ENCODE measurements at regions not wholly inside any gene's neighbourhood (a gene's known extent, or its start where the extent isn't known, plus 50 kb on each side); places are given as distances from the start of the nearest gene placed in this dataset.
"Not testable (repeated sequence)": the region's sequence is repeated elsewhere in the genome, so short reads cannot be mapped to it uniquely, and the experiment has no call there.

- DNase-seq: no peak
Observed at GRCh38 chr2:84033347-84033974, 425.6 kb downstream of the SUCLG1 start.

- no peak for DNase-seq
Observed at GRCh38 chr2:84031312-84032050, 427.6 kb downstream of the SUCLG1 start.

DNA sequence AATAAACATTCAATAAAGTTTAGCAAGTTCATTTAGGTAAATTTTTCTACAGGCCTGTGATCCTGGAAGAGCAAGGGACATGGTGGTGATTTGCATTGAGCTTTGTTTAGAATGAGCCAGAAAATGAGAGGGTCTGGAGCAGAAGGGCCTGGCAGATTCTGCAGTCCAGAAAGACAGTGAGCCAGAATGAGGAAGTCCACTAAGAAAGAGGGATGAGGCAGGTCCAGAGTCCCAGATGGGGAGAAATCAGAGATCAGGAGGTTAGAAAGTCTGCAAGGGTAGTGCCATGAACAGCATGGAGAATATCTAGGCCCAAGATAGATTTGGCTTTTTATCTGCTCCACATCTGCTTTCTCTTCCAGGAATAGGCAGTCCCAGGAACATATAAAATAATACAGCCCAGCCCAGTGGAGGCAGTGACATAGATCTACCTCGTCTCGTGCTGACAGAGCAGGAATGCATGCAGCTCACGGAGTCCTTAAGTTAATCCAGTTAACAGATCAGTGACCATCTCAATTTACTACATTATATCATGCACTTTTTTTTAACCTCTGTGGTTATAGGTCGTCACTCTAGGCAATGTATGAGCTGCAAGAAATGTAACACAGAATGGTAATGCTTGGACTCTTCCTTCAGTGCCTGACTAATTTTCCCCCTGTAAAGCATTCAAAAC lies 429.0 kb downstream of the SUCLG1 start:
- no peak for DNase-seq

DNA sequence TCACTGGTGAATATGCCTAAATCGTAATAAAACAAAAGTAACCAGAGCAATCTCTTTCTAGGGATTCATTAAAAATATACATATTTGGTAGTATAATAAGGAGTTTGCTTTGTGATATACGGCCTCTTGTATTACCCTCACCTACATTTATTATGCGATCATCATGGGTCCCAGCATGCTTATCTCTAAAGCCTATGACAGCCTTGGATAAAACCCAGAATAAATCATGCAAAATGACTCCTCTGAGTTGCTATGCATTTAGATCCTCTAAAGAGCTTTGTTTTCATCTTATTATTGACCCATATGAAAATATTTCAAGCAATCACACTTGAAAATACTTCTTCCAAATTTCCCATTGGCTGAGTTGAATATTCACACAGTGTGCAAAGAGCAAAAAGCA lies 432.3 kb downstream of the SUCLG1 start:
- DNase-seq: no peak

GRCh38 chr2:84022810-84023431 lies 436.2 kb downstream of the SUCLG1 start:
- no peak for DNase-seq

- DNase-seq: no peak
Observed at GRCh38 chr2:84017010-84017409, 442.1 kb downstream of the SUCLG1 start.

- DNase-seq: no peak
Observed at GRCh38 chr2:84016183-84016582, 442.9 kb downstream of the SUCLG1 start.

GRCh38 chr2:83997889-83998288 lies 461.2 kb downstream of the SUCLG1 start:
- no peak for DNase-seq

- no peak for DNase-seq
Observed at GRCh38 chr2:83994633-83995179, 464.4 kb downstream of the SUCLG1 start.

GRCh38 chr2:83993873-83994632 lies 465.0 kb downstream of the SUCLG1 start:
- DNase-seq: no peak

- no peak for DNase-seq
Observed at GRCh38 chr2:83991992-83992391, 467.1 kb downstream of the SUCLG1 start.

- DNase-seq: no peak
Observed at GRCh38 chr2:83990636-83991035, 468.4 kb downstream of the SUCLG1 start.

- not testable (repeated sequence) for DNase-seq
Observed at GRCh38 chr2:83976628-83977027, 482.5 kb downstream of the SUCLG1 start.

DNA sequence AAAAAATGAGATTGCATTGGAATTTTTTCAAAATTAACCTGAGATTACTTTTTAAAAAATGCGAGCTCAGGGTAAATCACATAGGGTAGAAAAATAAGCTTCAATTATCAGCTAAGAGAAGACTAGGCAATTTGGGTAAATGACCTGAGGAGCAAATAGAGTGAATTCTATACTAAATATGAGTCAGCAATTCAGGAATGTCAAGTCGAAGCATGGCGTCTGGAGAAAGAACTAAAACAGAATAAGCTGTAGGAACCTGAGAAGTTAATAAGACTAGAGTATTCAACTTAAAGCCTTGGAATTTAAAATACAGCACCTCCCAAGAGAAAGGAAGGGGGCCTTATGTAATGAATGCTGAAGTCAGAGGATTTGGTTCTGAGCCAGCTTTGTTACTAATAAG lies 487.0 kb downstream of the SUCLG1 start:
- DNase-seq: no peak

GRCh38 chr2:83971547-83971946 lies 487.5 kb downstream of the SUCLG1 start:
- no peak for DNase-seq

DNA sequence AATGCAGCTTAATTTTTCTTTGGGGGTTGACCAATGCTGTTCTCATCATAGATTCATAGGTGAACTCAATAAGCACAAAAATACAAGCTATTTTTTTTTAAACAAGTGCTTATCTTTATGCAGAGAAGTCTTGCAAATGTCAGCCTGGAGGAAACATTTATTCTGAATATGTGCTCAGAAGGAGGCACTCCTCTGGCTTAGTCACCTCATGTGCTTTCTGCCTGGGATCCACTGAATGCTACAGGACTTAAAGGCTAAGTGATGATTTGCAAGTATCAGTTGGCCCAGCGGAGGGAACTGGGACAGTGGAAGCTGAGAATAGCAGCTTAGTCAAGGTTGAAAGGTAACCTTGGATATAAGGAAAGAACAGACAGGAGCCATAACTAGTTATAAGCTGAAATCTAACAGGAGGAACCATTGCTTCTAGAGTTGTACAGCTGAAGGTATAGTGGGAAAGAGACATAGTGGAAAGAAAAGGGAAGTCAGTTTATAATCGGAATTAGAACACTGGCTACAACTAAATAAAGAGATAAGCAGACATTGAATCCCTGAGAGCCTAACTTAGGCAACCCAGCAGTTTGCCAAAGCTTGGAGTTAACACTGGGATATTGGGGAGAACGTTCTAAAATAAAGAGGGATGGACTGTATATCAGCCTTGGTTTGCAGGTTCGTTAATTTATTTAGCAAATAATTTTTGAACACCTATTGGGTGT lies 488.7 kb downstream of the SUCLG1 start:
- DNase-seq: no peak

DNA sequence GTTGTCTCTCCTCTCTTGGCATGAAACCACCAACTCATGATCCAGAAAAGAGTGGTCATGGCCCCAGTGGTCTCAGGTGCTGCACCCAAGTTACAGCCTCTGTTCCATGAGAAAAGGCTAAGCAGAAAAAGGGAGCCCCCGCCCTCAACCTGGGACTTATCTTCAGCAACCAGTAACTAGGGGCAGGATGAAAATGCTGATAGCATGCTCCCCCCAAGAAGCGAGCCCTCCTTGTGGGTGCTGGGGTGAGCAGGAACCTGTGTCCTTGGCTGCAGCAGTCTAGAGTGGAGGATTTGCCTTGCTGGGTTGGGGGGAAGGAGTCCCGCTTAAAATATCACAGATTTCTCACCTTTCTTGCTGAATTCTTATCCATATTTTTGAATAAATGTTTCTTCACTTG lies 490.0 kb downstream of the SUCLG1 start:
- no peak for DNase-seq

DNA sequence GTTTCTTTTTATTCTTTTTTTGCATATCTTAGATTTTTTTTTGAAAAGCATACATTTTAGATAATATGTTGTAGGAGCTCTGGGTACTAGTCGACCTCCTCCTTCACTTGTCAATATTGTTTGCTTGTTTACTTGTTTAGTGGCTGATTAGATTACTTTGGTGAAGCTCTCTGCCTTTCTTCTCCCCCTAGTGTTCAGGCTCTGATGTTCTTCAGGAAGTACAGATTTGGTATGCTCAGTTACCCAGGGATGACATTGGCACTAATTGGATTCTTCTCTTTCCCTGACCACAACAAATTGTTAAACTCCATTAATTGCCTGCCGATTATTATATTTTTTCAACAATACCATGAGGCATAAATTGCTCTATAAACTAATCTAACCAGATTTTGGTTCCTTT lies 491.2 kb downstream of the SUCLG1 start:
- no peak for DNase-seq

DNA sequence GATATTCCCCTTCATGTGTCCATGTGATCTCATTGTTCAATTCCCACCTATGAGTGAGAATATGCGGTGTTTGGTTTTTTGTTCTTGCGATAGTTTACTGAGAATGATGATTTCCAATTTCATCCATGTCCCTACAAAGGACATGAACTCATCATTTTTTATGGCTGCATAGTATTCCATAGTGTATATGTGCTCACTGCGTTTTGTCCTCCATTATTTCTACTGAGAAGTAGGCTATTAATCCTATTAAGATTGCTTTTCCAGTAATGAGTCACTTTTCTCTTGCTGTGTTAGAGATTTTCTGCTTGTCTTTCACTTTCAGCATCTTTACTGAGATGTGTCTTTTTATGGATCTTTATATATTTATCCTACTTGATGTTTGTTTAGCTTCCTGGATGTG lies 492.1 kb downstream of the SUCLG1 start:
- DNase-seq: not testable (repeated sequence)

DNA sequence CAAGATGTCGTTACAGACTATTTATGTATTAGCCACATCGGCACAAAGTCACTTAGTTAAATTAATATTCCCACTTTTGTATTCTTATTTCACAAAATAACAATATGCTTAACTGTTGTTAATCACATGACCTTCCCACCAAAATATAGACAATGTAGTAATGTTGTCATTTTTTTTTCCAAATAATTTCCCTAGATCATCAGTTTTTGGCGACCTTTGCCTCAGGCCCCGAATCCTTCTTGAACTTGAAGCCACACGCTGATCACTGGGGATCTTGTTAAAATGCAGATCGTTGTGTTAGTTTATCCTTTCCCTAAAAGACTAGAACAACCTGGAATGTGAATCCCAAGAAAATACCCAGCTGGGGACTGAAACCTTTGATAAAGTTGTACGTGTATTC lies 497.6 kb downstream of the SUCLG1 start:
- no peak for DNase-seq

- DNase-seq: no peak
Observed at GRCh38 chr2:83960371-83960770, 498.7 kb downstream of the SUCLG1 start.

GRCh38 chr2:83959266-83959665 lies 499.8 kb downstream of the SUCLG1 start:
- no peak for DNase-seq
